Lower leg skin (tissue), 3 donors: ENCODE measurements at regions not wholly inside any gene's neighbourhood (a gene's known extent, or its start where the extent isn't known, plus 50 kb on each side); places are given as distances from the start of the nearest gene placed in this dataset.

ENCODE experiments used
- CTCF ChIP-seq, 3 donors: fragments of 450-650 bp; IDR thresholded peaks; one replicate each; pipeline ENCODE4 v1.5.1; 2016; ENCODE audit warnings: antibody characterized with exemption in 3 of 3, mild to moderate bottlenecking in 3 of 3, moderate library complexity in 2 of 3
- POLR2A ChIP-seq, 2 donors: fragments of 450-650 bp; IDR thresholded peaks; one replicate each; pipeline ENCODE4 v1.6.1; 2016 to 2017; ENCODE audit warnings: antibody characterized with exemption in 2 of 2, mild to moderate bottlenecking in 1 of 2, moderate library complexity in 1 of 2

- no peak for TF ChIP-seq POLR2A (IDR thresholded peaks at IDR 0.05)
- no peak for TF ChIP-seq CTCF (IDR thresholded peaks at IDR 0.05)
These were observed 336.2 kb downstream of the SLC7A11 start for GRCh38 chr4:137905930-137906329.
